C4-2B (cell line): ENCODE measurements at regions not wholly inside any gene's neighbourhood (a gene's known extent, or its start where the extent isn't known, plus 50 kb on each side); places are given as distances from the start of the nearest gene placed in this dataset.

Source experiments
- CTCF ChIP-seq: fragments of 450-650 bp; conservative IDR thresholded peaks from 2 replicates; pipeline ENCODE4 v1.5.1; 2017; ENCODE audit warnings: mild to moderate bottlenecking
- ZFX ChIP-seq: fragments of 450-650 bp; IDR thresholded peaks from 2 replicates; pipeline ENCODE4 v1.6.1; 2017

GRCh38 chr7:32330602-32331001 is 159.6 kb downstream of the LSM5 start:
- TF ChIP-seq CTCF (no peak), ZFX (no peak)
